Gastroesophageal sphincter (tissue), 3 donors: ENCODE measurements at regions not wholly inside any gene's neighbourhood (a gene's known extent, or its start where the extent isn't known, plus 50 kb on each side); places are given as distances from the start of the nearest gene placed in this dataset.

Source experiments
- EP300 ChIP-seq: sonication (generic); formaldehyde crosslinking; IDR thresholded peaks from one replicate; pipeline ENCODE4 v1.6.1; 2017; ENCODE audit warnings: antibody characterized with exemption, mild to moderate bottlenecking
- POLR2A ChIP-seq, 2 donors: fragments of 450-650 bp; IDR thresholded peaks; one replicate each; pipeline ENCODE4 v1.6.1; 2017; ENCODE audit warnings: antibody characterized with exemption in 2 of 2, mild to moderate bottlenecking in 2 of 2, moderate library complexity in 1 of 2
- POLR2AphosphoS5 ChIP-seq: sonication (generic); formaldehyde crosslinking; IDR thresholded peaks from one replicate; pipeline ENCODE4 v1.6.1; 2017; ENCODE audit warnings: antibody characterized with exemption
- TF ChIP-seq, protein P1 (sequence below), 4 experiments: fragments of 200-600 bp in 2 of 4; fragments of 450-650 bp in 2 of 4; sonication (generic) in 1 of 4; IDR thresholded peaks; one replicate each; pipeline ENCODE4 v1.5.1; 2017 to 2019; ENCODE audit warnings: antibody characterized with exemption in 4 of 4, mild to moderate bottlenecking in 2 of 4, moderate library complexity in 2 of 4

DNA sequence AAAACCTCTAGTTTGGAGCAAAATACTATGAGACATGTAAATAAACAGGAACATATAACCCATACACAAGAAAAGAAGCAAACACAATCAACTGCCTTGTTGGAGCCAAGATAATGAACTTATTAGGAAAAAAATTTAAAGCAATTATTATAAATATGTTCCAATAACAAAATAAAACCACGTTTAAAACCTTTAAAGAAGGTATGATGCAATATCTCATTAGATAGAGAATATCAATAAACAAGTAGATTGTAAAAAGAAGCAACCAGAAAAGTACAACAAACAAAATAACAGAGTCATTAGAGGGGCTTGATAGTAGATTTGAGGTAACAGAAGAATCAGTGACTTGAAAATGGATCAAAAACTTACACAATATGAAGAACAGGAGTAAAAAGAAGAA, 327.0 kb upstream of the PCDH9 start:
- TF ChIP-seq, protein P1, sequence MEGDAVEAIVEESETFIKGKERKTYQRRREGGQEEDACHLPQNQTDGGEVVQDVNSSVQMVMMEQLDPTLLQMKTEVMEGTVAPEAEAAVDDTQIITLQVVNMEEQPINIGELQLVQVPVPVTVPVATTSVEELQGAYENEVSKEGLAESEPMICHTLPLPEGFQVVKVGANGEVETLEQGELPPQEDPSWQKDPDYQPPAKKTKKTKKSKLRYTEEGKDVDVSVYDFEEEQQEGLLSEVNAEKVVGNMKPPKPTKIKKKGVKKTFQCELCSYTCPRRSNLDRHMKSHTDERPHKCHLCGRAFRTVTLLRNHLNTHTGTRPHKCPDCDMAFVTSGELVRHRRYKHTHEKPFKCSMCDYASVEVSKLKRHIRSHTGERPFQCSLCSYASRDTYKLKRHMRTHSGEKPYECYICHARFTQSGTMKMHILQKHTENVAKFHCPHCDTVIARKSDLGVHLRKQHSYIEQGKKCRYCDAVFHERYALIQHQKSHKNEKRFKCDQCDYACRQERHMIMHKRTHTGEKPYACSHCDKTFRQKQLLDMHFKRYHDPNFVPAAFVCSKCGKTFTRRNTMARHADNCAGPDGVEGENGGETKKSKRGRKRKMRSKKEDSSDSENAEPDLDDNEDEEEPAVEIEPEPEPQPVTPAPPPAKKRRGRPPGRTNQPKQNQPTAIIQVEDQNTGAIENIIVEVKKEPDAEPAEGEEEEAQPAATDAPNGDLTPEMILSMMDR (IDR thresholded peaks at IDR 0.05), result no peak
- TF ChIP-seq EP300 (no peak), POLR2A (IDR thresholded peaks at IDR 0.05) (no peak), POLR2AphosphoS5 (no peak)
